ENCODE measurements at regions not wholly inside any gene's neighbourhood (a gene's known extent, or its start where the extent isn't known, plus 50 kb on each side); places are given as distances from the start of the nearest gene placed in this dataset.
A peak's percentile ranks its signal among the peaks of the same experiment; 100 is the strongest.

- peak; percentile 58 to 69 (median 63); a peak in 5 of 6 replicates for TF ChIP-seq CTCF (IDR thresholded peaks at IDR 0.05 in 2 of 3, conservative IDR thresholded peaks at IDR 0.05 in 1 of 3; ENCODE audit: insufficient read depth in 2 of 3, low read depth in 1 of 3, low read length in 3 of 3)
- no peak for TF ChIP-seq SRSF9 (IDR thresholded peaks at IDR 0.05; ENCODE audit: borderline replicate concordance, low read depth, low read length)
- no peak for TF ChIP-seq KLF6 (CRISPR knock-in tag; IDR thresholded peaks at IDR 0.05; ENCODE audit: borderline replicate concordance)
- TF ChIP-seq ZBTB9 (CRISPR knock-in tag; IDR thresholded peaks at IDR 0.05) = no peak
- no peak for TF ChIP-seq MCM3 (IDR thresholded peaks at IDR 0.05)
- no peak for TF ChIP-seq TOE1 (IDR thresholded peaks at IDR 0.05; ENCODE audit: borderline replicate concordance)
- TF ChIP-seq TOE1 (CRISPR knock-in tag; IDR thresholded peaks at IDR 0.05; ENCODE audit: borderline replicate concordance, low read depth) = no peak
- peak; percentile 55; the same call in 1 of the 2 replicates for TF ChIP-seq ZEB2 (IDR thresholded peaks at IDR 0.05)
Measured at GRCh38 chr3:150286390-150287147, 121.5 kb upstream of the TSC22D2 start (continued).
